ENCODE measurements at regions not wholly inside any gene's neighbourhood (a gene's known extent, or its start where the extent isn't known, plus 50 kb on each side); places are given as distances from the start of the nearest gene placed in this dataset.
"Not testable (repeated sequence)": the region's sequence is repeated elsewhere in the genome, so short reads cannot be mapped to it uniquely, and the experiment has no call there.

DNA sequence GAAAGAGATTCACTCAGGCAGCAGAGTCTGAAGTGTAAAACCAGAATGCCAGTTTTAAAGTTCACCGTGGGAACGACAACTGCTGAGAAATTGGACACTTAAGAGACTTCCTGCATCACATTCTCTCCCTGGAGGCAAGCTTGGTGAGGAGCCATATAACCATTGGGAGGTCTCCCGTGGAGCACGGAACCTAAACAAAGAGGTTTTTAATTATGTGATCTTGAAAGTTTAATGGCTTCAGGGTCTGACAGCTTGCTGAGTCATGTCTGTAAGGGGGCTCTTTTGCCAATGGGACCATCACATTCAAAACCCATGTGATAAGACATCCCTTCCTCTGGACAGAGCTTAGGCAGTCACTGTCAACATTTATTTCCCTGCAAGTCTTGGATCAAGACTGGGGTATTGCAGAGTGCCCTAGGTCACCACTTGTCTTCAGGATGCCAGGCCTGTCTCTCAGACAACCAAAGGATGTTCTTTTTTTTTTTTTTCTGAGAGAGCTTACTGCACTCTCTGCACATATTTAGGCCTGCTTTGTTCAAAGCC is 674.4 kb downstream of the TYW1 start:
- Histone ChIP-seq H3K36me3 (ENCODE audit: control insufficient read depth, insufficient read depth, low read length) (no peaks in the 10 kb centered on the region), H3K9me3 (ENCODE audit: control insufficient read depth, insufficient read depth, low read depth, low read length) (no peaks in the 10 kb centered on the region), H3K4me2 (ENCODE audit: extremely low read depth, insufficient read depth, low read length) (no peak overlapping the region), H3K27ac (ENCODE audit: insufficient read depth, low read length) (no peak overlapping the region), H3K9ac (ENCODE audit: insufficient read depth, low read length) (no peak overlapping the region), H3K4me1 (ENCODE audit: control insufficient read depth, extremely low read depth, insufficient read depth, low read length) (no peaks in the 10 kb centered on the region), H2AFZ (ENCODE audit: low read length) (no peak overlapping the region), H3K4me3 (replicated peaks in 1 of 4; ENCODE audit: control extremely low read depth in 1 of 4, insufficient read depth in 1 of 4, low read depth in 3 of 4, low read length in 4 of 4) (no peak overlapping the region), H3K27me3 (ENCODE audit: control insufficient read depth, insufficient read depth, low read length) (no peaks in the 10 kb centered on the region), H3K79me2 (ENCODE audit: control insufficient read depth, insufficient read depth, low read length) (no peaks in the 10 kb centered on the region), H4K20me1 (ENCODE audit: control insufficient read depth, extremely low read depth, insufficient read depth, low read length) (no peaks in the 10 kb centered on the region)
- DNase-seq (ENCODE audit: low read depth in 2 of 2) = no peak
- TF ChIP-seq, protein P1, sequence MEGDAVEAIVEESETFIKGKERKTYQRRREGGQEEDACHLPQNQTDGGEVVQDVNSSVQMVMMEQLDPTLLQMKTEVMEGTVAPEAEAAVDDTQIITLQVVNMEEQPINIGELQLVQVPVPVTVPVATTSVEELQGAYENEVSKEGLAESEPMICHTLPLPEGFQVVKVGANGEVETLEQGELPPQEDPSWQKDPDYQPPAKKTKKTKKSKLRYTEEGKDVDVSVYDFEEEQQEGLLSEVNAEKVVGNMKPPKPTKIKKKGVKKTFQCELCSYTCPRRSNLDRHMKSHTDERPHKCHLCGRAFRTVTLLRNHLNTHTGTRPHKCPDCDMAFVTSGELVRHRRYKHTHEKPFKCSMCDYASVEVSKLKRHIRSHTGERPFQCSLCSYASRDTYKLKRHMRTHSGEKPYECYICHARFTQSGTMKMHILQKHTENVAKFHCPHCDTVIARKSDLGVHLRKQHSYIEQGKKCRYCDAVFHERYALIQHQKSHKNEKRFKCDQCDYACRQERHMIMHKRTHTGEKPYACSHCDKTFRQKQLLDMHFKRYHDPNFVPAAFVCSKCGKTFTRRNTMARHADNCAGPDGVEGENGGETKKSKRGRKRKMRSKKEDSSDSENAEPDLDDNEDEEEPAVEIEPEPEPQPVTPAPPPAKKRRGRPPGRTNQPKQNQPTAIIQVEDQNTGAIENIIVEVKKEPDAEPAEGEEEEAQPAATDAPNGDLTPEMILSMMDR (conservative IDR thresholded peaks at IDR 0.05 in 1 of 2, IDR thresholded peaks at IDR 0.05 in 1 of 2; ENCODE audit: low read depth in 1 of 2, low read length in 2 of 2) = no peak
- TF ChIP-seq EZH2 (IDR thresholded peaks at IDR 0.05; ENCODE audit: low read length, missing control alignments) = no peak

DNA sequence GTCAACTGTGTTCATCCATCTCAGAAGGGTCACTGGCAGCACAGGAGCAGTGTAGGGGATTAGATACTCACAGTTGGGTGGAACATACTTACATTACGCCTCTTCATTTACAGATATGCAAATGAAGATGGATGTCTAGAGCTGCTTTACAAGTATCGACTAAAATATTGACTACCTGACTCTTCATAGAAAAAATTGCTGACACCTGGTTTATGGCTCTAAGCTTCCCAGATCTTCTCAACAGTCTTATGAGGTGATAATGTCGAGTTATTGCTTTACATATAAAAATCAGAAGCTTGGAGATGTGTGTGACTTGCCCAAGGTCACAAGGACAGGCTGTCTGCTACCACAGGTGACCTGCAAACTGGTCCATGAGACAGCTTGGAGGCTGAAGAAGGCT is 677.2 kb downstream of the TYW1 start:
- Histone ChIP-seq H3K4me3 (replicated peaks in 1 of 4; ENCODE audit: control extremely low read depth in 1 of 4, insufficient read depth in 1 of 4, low read depth in 3 of 4, low read length in 4 of 4) (no peak overlapping the region), H3K4me1 (ENCODE audit: control insufficient read depth, extremely low read depth, insufficient read depth, low read length) (no peaks in the 10 kb centered on the region), H3K9ac (ENCODE audit: insufficient read depth, low read length) (no peak overlapping the region), H3K27ac (ENCODE audit: insufficient read depth, low read length) (no peak overlapping the region), H4K20me1 (ENCODE audit: control insufficient read depth, extremely low read depth, insufficient read depth, low read length) (no peaks in the 10 kb centered on the region), H3K9me3 (ENCODE audit: control insufficient read depth, insufficient read depth, low read depth, low read length) (peaks cover 2% of the 10 kb centered on the region), H2AFZ (ENCODE audit: low read length) (no peak overlapping the region), H3K36me3 (ENCODE audit: control insufficient read depth, insufficient read depth, low read length) (no peaks in the 10 kb centered on the region), H3K4me2 (ENCODE audit: extremely low read depth, insufficient read depth, low read length) (no peak overlapping the region), H3K27me3 (ENCODE audit: control insufficient read depth, insufficient read depth, low read length) (no peaks in the 10 kb centered on the region), H3K79me2 (ENCODE audit: control insufficient read depth, insufficient read depth, low read length) (no peaks in the 10 kb centered on the region)
- no peak for TF ChIP-seq EZH2 (IDR thresholded peaks at IDR 0.05; ENCODE audit: low read length, missing control alignments)
- TF ChIP-seq, protein P1 (conservative IDR thresholded peaks at IDR 0.05 in 1 of 2, IDR thresholded peaks at IDR 0.05 in 1 of 2; ENCODE audit: low read depth in 1 of 2, low read length in 2 of 2) = no peak
- DNase-seq (ENCODE audit: low read depth in 2 of 2) = no peak

DNA sequence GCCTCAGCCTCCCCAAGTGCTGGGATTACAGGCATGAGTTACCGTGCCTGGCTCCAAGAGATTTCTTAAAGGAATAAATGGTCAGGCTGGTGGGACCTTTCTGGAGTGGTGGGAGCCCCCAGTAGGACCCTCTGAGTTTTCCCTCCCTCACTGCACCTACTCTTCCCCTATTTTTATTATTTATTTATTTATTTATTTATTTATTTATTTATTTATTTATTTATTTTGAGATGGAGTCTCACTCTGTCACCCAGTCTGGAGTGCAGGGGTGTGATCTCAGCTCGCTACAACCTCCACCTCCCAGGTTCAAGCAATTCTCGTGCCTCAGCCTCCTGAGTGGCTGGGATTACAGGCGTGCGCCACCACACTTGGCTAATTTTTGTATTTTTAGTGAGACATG is 678.2 kb downstream of the TYW1 start:
- H3K9me3 ChIP-seq (ENCODE audit: control insufficient read depth, insufficient read depth, low read depth, low read length) = not testable (repeated sequence)

More for the DNA sequence above, 678.2 kb downstream of the TYW1 start:
- not testable (repeated sequence) for H3K27me3 ChIP-seq (ENCODE audit: control insufficient read depth, insufficient read depth, low read length); H3K79me2 ChIP-seq (ENCODE audit: control insufficient read depth, insufficient read depth, low read length); H4K20me1 ChIP-seq (ENCODE audit: control insufficient read depth, extremely low read depth, insufficient read depth, low read length); H3K9ac ChIP-seq (ENCODE audit: insufficient read depth, low read length); H3K36me3 ChIP-seq (ENCODE audit: control insufficient read depth, insufficient read depth, low read length); DNase-seq (ENCODE audit: low read depth in 2 of 2); H3K27ac ChIP-seq (ENCODE audit: insufficient read depth, low read length); H3K4me2 ChIP-seq (ENCODE audit: extremely low read depth, insufficient read depth, low read length); H3K4me3 ChIP-seq (replicated peaks in 1 of 4; ENCODE audit: control extremely low read depth in 1 of 4, insufficient read depth in 1 of 4, low read depth in 3 of 4, low read length in 4 of 4); H2AFZ ChIP-seq (ENCODE audit: low read length); H3K4me1 ChIP-seq (ENCODE audit: control insufficient read depth, extremely low read depth, insufficient read depth, low read length)

Data from fibroblast of lung (primary cell).